HEK293 (cell line): ENCODE measurements at regions not wholly inside any gene's neighbourhood (a gene's known extent, or its start where the extent isn't known, plus 50 kb on each side); places are given as distances from the start of the nearest gene placed in this dataset.
A peak's percentile ranks its signal among the peaks of the same experiment; 100 is the strongest.

ENCODE experiments used
- CTCF ChIA-PET: fragments of 350-600 bp; formaldehyde crosslinking; extraction: SDS; loops from one replicate; lab custom pipeline; 2021; ENCODE audit warnings: antibody characterized with exemption; lab: Yijun Ruan, JAX
- POLR2A ChIA-PET: fragments of 300-600 bp; formaldehyde crosslinking; extraction: SDS; loops from one replicate; lab custom pipeline; 2020; ENCODE audit warnings: antibody characterized with exemption, inconsistent platforms; lab: Yijun Ruan, JAX
- H3K27ac ChIP-seq: fragments of 200-500 bp; sonication (Bioruptor generic); 2 replicates; pipeline ENCODE4 v1.5.1; 2014; ENCODE audit warnings: low read depth, low read length, control low read depth, inconsistent platforms; ENCODE audit errors: extremely low read depth
- H3K36me3 ChIP-seq, 2 experiments: fragments of 200-500 bp in 1 of 2; sonication (Bioruptor generic) in 1 of 2; 1 replicate in 1 of 2; 2 replicates in 1 of 2; pipeline ENCODE4 v1.5.1; 2014 to 2017; ENCODE audit warnings: inconsistent platforms in 2 of 2, low read length in 2 of 2; ENCODE audit not compliant: control insufficient read depth in 2 of 2, insufficient read depth in 1 of 2
- H3K4me1 ChIP-seq: fragments of 200-500 bp; sonication (Bioruptor generic); 2 replicates; pipeline ENCODE4 v1.5.1; 2014; ENCODE audit warnings: mild to moderate bottlenecking, low read length, inconsistent platforms; ENCODE audit not compliant: control insufficient read depth, insufficient read depth
- H3K4me3 ChIP-seq: 2 replicates; pipeline ENCODE4 v1.5.1; 2011; ENCODE audit warnings: low read depth, mild to moderate bottlenecking, control low read depth, low read length, moderate library complexity
- H3K9me3 ChIP-seq: fragments of 200-500 bp; sonication (Bioruptor generic); 2 replicates; pipeline ENCODE4 v1.5.1; 2014; ENCODE audit warnings: low read depth, low read length, inconsistent platforms; ENCODE audit not compliant: control insufficient read depth, insufficient read depth
- KLF8 ChIP-seq: fragments of 450-650 bp; formaldehyde crosslinking; IDR thresholded peaks from 2 replicates; pipeline ENCODE4 v1.5.1; 2016; ENCODE audit warnings: missing biosample characterization, missing genetic modification characterization
- SCRT2 ChIP-seq: fragments of 450-650 bp; formaldehyde crosslinking; IDR thresholded peaks from 2 replicates; pipeline ENCODE4 v1.5.1; 2016; ENCODE audit warnings: missing biosample characterization, missing genetic modification characterization
- YY1 ChIP-seq: fragments of 450-650 bp; formaldehyde crosslinking; IDR thresholded peaks from 2 replicates; pipeline ENCODE4 v1.5.1; 2018; ENCODE audit warnings: missing biosample characterization, missing genetic modification characterization
- ZBTB17 ChIP-seq: fragments of 450-650 bp; formaldehyde crosslinking; IDR thresholded peaks from 2 replicates; pipeline ENCODE4 v1.5.1; 2016; ENCODE audit warnings: missing biosample characterization, missing genetic modification characterization
- ZBTB20 ChIP-seq: fragments of 450-650 bp; formaldehyde crosslinking; IDR thresholded peaks from 2 replicates; pipeline ENCODE4 v1.5.1; 2016; ENCODE audit warnings: missing biosample characterization, missing genetic modification characterization
- ZIC2 ChIP-seq: fragments of 450-650 bp; formaldehyde crosslinking; IDR thresholded peaks from 2 replicates; pipeline ENCODE4 v1.5.1; 2016; ENCODE audit warnings: missing biosample characterization, missing genetic modification characterization
- ZNF184 ChIP-seq: fragments of 450-650 bp; IDR thresholded peaks from 2 replicates; pipeline ENCODE4 v1.5.1; 2018; ENCODE audit warnings: missing biosample characterization, mild to moderate bottlenecking, missing genetic modification characterization
- ZNF391 ChIP-seq: fragments of 450-650 bp; formaldehyde crosslinking; IDR thresholded peaks from 2 replicates; pipeline ENCODE4 v1.5.1; 2016; ENCODE audit warnings: low read depth, missing biosample characterization, missing genetic modification characterization, borderline replicate concordance
- ZNF501 ChIP-seq: fragments of 450-650 bp; formaldehyde crosslinking; IDR thresholded peaks from 2 replicates; pipeline ENCODE4 v1.5.1; 2016; ENCODE audit warnings: missing biosample characterization, missing genetic modification characterization
- ZNF510 ChIP-seq: fragments of 450-650 bp; formaldehyde crosslinking; IDR thresholded peaks from 2 replicates; pipeline ENCODE4 v1.5.1; 2018; ENCODE audit warnings: mild to moderate bottlenecking, missing genetic modification characterization, missing biosample characterization; ENCODE audit not compliant: insufficient replicate concordance
- ZNF555 ChIP-seq: fragments of 450-650 bp; formaldehyde crosslinking; conservative IDR thresholded peaks from 2 replicates; pipeline ENCODE4 v1.5.1; 2017; ENCODE audit warnings: missing biosample characterization, mild to moderate bottlenecking, missing genetic modification characterization, inconsistent platforms
- ZNF626 ChIP-seq: fragments of 450-650 bp; sonication (Bioruptor Pico); formaldehyde crosslinking; IDR thresholded peaks from 2 replicates; pipeline ENCODE4 v1.5.1; 2018; ENCODE audit warnings: missing biosample characterization, missing genetic modification characterization, inconsistent platforms
- ZNF654 ChIP-seq: fragments of 450-650 bp; formaldehyde crosslinking; IDR thresholded peaks from 2 replicates; pipeline ENCODE4 v1.5.1; 2016; ENCODE audit warnings: low read depth, missing biosample characterization, missing genetic modification characterization
- ZNF660 ChIP-seq: fragments of 450-650 bp; IDR thresholded peaks from 2 replicates; pipeline ENCODE4 v1.5.1; 2018; ENCODE audit warnings: missing biosample characterization, mild to moderate bottlenecking, missing genetic modification characterization
- ZSCAN16 ChIP-seq: fragments of 450-650 bp; formaldehyde crosslinking; IDR thresholded peaks from 2 replicates; pipeline ENCODE4 v1.5.1; 2016; ENCODE audit warnings: missing biosample characterization, missing genetic modification characterization
- TF ChIP-seq, protein P1 (sequence below): fragments of 450-650 bp; formaldehyde crosslinking; IDR thresholded peaks from 2 replicates; pipeline ENCODE4 v1.5.1; 2016; ENCODE audit warnings: missing biosample characterization, missing genetic modification characterization
- TF ChIP-seq, protein P2 (sequence below): fragments of 450-650 bp; formaldehyde crosslinking; IDR thresholded peaks from 2 replicates; pipeline ENCODE4 v1.5.1; 2016; ENCODE audit warnings: missing biosample characterization, missing genetic modification characterization, low read depth
- TF ChIP-seq, protein P3 (sequence below): fragments of 450-650 bp; formaldehyde crosslinking; IDR thresholded peaks from 2 replicates; pipeline ENCODE4 v1.5.1; 2016; ENCODE audit warnings: missing biosample characterization, missing genetic modification characterization, borderline replicate concordance
- TF ChIP-seq, protein P4 (sequence below): fragments of 450-650 bp; formaldehyde crosslinking; IDR thresholded peaks from 2 replicates; pipeline ENCODE4 v1.5.1; 2016; ENCODE audit warnings: missing biosample characterization, missing genetic modification characterization
- TF ChIP-seq, protein P5 (sequence below): fragments of 450-650 bp; formaldehyde crosslinking; IDR thresholded peaks from 2 replicates; pipeline ENCODE4 v1.5.1; 2016; ENCODE audit warnings: missing biosample characterization, missing genetic modification characterization

DNA sequence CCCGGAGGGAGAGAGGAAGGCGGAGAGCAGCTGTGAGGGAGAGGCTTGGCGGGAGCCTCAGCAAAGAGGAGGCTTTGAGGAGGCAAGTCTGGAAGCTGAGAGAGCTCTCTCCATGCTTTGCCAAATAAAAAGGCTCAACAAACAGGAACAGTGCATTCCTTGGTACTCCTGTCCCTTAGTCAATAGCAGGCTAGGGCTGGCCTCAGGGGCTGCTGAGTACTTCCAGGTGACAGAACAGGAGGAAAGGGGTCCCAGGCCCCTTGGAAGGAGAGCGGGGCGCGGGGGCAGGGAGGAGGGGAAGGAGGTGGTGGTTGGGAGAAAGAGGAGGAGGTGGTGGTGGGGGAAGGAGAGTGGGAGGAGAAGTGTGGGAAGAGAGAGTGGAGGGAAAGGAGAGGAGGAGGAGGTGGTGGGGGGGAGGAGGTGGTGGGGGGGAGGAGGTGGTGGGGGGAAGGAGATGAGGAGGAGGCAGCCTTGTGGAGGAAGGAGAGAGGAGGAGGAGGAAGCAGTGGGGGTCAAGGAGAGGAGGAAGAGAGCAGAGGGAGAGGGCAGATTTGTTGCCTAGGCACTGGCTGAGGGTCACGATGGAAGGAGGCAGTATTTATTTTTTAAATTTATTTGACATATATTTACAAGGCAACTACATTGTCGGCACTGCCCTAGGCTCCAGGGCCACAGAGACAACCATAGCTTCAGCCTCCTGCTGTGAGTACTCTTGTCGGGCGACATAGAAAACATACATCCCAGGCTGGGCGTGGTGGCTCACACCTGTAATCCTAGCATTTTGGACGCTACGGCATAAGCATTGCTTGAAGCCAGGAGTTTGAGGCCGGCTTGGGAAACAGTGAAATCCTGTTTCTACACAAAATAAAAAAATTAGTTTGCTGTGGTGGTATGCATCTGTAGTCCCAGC, 74.2 kb upstream of the ZBED5 start (continued):
- TF ChIP-seq ZBTB20 (tag by site-specific recombination): no peak
- TF ChIP-seq, protein P1, sequence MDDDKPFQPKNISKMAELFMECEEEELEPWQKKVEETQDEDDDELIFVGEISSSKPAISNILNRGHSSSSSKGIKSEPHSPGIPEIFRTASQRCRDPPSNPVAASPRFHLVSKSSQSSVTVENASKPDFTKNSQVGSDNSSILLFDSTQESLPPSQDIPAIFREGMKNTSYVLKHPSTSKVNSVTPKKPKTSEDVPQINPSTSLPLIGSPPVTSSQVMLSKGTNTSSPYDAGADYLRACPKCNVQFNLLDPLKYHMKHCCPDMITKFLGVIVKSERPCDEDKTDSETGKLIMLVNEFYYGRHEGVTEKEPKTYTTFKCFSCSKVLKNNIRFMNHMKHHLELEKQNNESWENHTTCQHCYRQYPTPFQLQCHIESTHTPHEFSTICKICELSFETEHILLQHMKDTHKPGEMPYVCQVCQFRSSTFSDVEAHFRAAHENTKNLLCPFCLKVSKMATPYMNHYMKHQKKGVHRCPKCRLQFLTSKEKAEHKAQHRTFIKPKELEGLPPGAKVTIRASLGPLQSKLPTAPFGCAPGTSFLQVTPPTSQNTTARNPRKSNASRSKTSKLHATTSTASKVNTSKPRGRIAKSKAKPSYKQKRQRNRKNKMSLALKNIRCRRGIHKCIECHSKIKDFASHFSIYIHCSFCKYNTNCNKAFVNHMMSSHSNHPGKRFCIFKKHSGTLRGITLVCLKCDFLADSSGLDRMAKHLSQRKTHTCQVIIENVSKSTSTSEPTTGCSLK (tag by site-specific recombination): no peak
- TF ChIP-seq ZNF555 (tag by site-specific recombination): no peak
- TF ChIP-seq ZNF626 (tag by site-specific recombination): no peak
- no peak for TF ChIP-seq ZBTB17 (tag by site-specific recombination)
- TF ChIP-seq, protein P2, sequence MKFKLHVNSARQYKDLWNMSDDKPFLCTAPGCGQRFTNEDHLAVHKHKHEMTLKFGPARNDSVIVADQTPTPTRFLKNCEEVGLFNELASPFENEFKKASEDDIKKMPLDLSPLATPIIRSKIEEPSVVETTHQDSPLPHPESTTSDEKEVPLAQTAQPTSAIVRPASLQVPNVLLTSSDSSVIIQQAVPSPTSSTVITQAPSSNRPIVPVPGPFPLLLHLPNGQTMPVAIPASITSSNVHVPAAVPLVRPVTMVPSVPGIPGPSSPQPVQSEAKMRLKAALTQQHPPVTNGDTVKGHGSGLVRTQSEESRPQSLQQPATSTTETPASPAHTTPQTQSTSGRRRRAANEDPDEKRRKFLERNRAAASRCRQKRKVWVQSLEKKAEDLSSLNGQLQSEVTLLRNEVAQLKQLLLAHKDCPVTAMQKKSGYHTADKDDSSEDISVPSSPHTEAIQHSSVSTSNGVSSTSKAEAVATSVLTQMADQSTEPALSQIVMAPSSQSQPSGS (tag by site-specific recombination): no peak
- no peak for TF ChIP-seq ZNF510 (tag by site-specific recombination)
- no peak for TF ChIP-seq ZNF654
- 0 out of 2 replicates have a peak, but pooled peaks have one; percentile 9 for TF ChIP-seq ZNF501 (tag by site-specific recombination)
- TF ChIP-seq, protein P3, sequence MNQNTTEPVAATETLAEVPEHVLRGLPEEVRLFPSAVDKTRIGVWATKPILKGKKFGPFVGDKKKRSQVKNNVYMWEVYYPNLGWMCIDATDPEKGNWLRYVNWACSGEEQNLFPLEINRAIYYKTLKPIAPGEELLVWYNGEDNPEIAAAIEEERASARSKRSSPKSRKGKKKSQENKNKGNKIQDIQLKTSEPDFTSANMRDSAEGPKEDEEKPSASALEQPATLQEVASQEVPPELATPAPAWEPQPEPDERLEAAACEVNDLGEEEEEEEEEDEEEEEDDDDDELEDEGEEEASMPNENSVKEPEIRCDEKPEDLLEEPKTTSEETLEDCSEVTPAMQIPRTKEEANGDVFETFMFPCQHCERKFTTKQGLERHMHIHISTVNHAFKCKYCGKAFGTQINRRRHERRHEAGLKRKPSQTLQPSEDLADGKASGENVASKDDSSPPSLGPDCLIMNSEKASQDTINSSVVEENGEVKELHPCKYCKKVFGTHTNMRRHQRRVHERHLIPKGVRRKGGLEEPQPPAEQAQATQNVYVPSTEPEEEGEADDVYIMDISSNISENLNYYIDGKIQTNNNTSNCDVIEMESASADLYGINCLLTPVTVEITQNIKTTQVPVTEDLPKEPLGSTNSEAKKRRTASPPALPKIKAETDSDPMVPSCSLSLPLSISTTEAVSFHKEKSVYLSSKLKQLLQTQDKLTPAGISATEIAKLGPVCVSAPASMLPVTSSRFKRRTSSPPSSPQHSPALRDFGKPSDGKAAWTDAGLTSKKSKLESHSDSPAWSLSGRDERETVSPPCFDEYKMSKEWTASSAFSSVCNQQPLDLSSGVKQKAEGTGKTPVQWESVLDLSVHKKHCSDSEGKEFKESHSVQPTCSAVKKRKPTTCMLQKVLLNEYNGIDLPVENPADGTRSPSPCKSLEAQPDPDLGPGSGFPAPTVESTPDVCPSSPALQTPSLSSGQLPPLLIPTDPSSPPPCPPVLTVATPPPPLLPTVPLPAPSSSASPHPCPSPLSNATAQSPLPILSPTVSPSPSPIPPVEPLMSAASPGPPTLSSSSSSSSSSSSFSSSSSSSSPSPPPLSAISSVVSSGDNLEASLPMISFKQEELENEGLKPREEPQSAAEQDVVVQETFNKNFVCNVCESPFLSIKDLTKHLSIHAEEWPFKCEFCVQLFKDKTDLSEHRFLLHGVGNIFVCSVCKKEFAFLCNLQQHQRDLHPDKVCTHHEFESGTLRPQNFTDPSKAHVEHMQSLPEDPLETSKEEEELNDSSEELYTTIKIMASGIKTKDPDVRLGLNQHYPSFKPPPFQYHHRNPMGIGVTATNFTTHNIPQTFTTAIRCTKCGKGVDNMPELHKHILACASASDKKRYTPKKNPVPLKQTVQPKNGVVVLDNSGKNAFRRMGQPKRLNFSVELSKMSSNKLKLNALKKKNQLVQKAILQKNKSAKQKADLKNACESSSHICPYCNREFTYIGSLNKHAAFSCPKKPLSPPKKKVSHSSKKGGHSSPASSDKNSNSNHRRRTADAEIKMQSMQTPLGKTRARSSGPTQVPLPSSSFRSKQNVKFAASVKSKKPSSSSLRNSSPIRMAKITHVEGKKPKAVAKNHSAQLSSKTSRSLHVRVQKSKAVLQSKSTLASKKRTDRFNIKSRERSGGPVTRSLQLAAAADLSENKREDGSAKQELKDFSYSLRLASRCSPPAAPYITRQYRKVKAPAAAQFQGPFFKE: no peak
- TF ChIP-seq SCRT2 (tag by site-specific recombination): no peak
- TF ChIP-seq ZNF184 (tag by site-specific recombination): no peak

DNA sequence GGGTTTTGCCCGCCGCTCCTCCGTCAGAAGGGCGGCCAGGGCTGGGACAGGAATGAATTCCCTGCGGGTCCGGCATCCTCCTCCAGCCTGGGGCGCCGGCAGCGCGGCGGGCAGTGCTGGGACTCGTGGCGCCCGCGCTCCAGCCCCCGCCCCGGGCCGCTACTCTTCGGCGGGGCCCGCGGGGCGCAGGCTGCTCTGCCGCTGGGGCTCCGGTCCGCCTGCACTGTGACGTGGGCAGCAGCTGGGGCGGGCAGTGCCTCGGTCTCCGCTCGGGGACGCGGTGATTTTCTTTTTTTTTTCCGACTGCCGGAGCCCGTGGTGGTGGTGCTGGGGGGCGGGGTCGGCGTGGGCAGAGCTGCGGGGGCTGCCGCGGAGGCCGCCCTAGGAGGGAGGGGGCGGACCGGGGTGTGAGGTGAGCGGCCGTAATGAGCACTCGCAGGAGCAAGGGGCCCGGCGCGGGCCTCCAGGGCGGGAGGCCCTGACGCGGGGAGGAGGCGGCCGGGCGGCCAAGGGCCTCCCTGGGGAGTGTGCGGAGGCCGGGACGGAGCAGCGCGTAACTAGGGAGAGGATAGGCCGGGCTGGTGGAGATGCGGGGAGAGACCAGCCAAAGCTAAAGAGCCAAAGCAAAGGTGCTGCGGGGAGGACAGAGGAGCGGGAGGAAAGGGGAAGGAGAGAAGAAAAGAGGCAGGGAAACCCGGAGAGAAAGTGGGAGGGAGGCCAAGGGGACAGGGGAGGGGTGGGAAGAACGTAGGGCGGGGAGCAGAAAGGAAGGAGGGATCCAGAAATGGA, 73.3 kb upstream of the ZBED5 start:
- Histone ChIP-seq H3K36me3 (no peaks in the 10 kb centered on the region), H3K27ac (peak overlapping the region; percentile 74), H3K4me3 (peak overlapping the region; percentile 55), H3K4me1 (no peaks in the 10 kb centered on the region), H3K9me3 (no peaks in the 10 kb centered on the region)
- POLR2A ChIA-PET: interaction anchor here (0.6 to 3.4 kb wide), 13 partner anchors 13 to 204 kb away, joined by 3 to 57 read pairs (median 4); partner anchors contain the start of genes EIF4G2 and ZBED5
- CTCF ChIA-PET: interaction anchor here (0.6 to 5.7 kb wide), 12 partner anchors 9 to 1039 kb away, joined by 3 to 150 read pairs (median 4); no protein-coding TSS in a partner anchor
- TF ChIP-seq, protein P4, sequence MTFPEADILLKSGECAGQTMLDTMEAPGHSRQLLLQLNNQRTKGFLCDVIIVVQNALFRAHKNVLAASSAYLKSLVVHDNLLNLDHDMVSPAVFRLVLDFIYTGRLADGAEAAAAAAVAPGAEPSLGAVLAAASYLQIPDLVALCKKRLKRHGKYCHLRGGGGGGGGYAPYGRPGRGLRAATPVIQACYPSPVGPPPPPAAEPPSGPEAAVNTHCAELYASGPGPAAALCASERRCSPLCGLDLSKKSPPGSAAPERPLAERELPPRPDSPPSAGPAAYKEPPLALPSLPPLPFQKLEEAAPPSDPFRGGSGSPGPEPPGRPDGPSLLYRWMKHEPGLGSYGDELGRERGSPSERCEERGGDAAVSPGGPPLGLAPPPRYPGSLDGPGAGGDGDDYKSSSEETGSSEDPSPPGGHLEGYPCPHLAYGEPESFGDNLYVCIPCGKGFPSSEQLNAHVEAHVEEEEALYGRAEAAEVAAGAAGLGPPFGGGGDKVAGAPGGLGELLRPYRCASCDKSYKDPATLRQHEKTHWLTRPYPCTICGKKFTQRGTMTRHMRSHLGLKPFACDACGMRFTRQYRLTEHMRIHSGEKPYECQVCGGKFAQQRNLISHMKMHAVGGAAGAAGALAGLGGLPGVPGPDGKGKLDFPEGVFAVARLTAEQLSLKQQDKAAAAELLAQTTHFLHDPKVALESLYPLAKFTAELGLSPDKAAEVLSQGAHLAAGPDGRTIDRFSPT (tag by site-specific recombination): peak; percentile 39; the same call in 1 of the 2 replicates
- TF ChIP-seq KLF8 (tag by site-specific recombination) (peak; percentile 87), ZSCAN16 (tag by site-specific recombination) (peak; percentile 10; the same call in 1 of the 2 replicates), YY1 (tag by site-specific recombination) (0 out of 2 replicates have a peak, but pooled peaks have one; percentile 10), ZNF660 (0 out of 2 replicates have a peak, but pooled peaks have one; percentile 46), ZNF391 (tag by site-specific recombination) (0 out of 2 replicates have a peak, but pooled peaks have one; percentile 38), ZIC2 (tag by site-specific recombination) (peak; percentile 59)
- TF ChIP-seq, protein P5, sequence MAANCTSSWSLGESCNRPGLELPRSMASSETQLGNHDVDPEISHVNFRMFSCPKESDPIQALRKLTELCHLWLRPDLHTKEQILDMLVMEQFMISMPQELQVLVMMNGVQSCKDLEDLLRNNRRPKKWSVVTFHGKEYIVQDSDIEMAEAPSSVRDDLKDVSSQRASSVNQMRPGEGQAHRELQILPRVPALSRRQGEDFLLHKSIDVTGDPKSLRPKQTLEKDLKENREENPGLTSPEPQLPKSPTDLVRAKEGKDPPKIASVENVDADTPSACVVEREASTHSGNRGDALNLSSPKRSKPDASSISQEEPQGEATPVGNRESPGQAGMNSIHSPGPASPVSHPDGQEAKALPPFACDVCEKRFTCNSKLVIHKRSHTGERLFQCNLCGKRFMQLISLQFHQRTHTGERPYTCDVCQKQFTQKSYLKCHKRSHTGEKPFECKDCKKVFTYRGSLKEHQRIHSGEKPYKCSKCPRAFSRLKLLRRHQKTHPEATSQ (tag by site-specific recombination): peak; percentile 90
